ENCODE measurements at regions not wholly inside any gene's neighbourhood (a gene's known extent, or its start where the extent isn't known, plus 50 kb on each side); places are given as distances from the start of the nearest gene placed in this dataset.
"Not testable (repeated sequence)": the region's sequence is repeated elsewhere in the genome, so short reads cannot be mapped to it uniquely, and the experiment has no call there.

- Mint-ChIP-seq H3K27me3 (ENCODE audit: low read depth) (no peaks in the 10 kb centered on the region), H3K36me3 (peaks cover 3% of the 10 kb centered on the region), H3K9me3 (peaks cover 9% of the 10 kb centered on the region), H3K4me3 (no peak overlapping the region), H3K4me1 (no peaks in the 10 kb centered on the region), H3K27ac (no peak overlapping the region)
- ATAC-seq (no peak), DNase-seq (ENCODE audit: low spot score) (no peak)
- CTCF ChIA-PET, result interaction anchor here (0.8 to 2.7 kb wide), 4 partner anchors 30 to 168 kb away, joined by 3 to 25 read pairs (median 6); no protein-coding TSS in a partner anchor
- no peak for TF ChIP-seq ZNF219 (CRISPR knock-in tag; IDR thresholded peaks at IDR 0.05; ENCODE audit: borderline replicate concordance)
- no peak for TF ChIP-seq E2F5 (CRISPR knock-in tag; IDR thresholded peaks at IDR 0.05)
- TF ChIP-seq ELF4 (CRISPR knock-in tag; IDR thresholded peaks at IDR 0.05; ENCODE audit: low read depth), result no peak
- TF ChIP-seq NFATC4 (CRISPR knock-in tag; IDR thresholded peaks at IDR 0.05), result no peak
- no peak for TF ChIP-seq ATF3 (CRISPR knock-in tag; conservative IDR thresholded peaks at IDR 0.05)
- no peak for TF ChIP-seq E2F1 (CRISPR knock-in tag; IDR thresholded peaks at IDR 0.05)
- no peak for TF ChIP-seq MXD4 (CRISPR knock-in tag; IDR thresholded peaks at IDR 0.05; ENCODE audit: borderline replicate concordance)
- no peak for TF ChIP-seq ZSCAN18 (CRISPR knock-in tag; IDR thresholded peaks at IDR 0.05)
- no peak for TF ChIP-seq HMGA2 (CRISPR knock-in tag; IDR thresholded peaks at IDR 0.05)
- TF ChIP-seq SMAD3 (CRISPR knock-in tag; IDR thresholded peaks at IDR 0.05; ENCODE audit: borderline replicate concordance), result no peak
- no peak for TF ChIP-seq NFYB (CRISPR knock-in tag; conservative IDR thresholded peaks at IDR 0.05; ENCODE audit: low read depth)
- POLR2A ChIA-PET, result no interaction called here
Observed at GRCh38 chr2:102871707-102872106, 109.9 kb downstream of the TMEM182 start.

GRCh38 chr2:102872388-102872787 is 110.6 kb downstream of the TMEM182 start:
- Mint-ChIP-seq H3K4me3 (no peak overlapping the region), H3K27ac (no peak overlapping the region), H3K9me3 (peaks cover 15% of the 10 kb centered on the region), H3K36me3 (peaks cover 7% of the 10 kb centered on the region), H3K4me1 (no peaks in the 10 kb centered on the region), H3K27me3 (ENCODE audit: low read depth) (no peaks in the 10 kb centered on the region)
- CTCF ChIA-PET, result interaction anchor here (0.8 to 2.7 kb wide), 4 partner anchors 31 to 169 kb away, joined by 3 to 25 read pairs (median 6); no protein-coding TSS in a partner anchor
- no peak for ATAC-seq
- POLR2A ChIA-PET, result no interaction called here
- TF ChIP-seq HMGA2 (CRISPR knock-in tag; IDR thresholded peaks at IDR 0.05) (no peak), FOXK1 (CRISPR knock-in tag; IDR thresholded peaks at IDR 0.05) (no peak), ATF2 (CRISPR knock-in tag; IDR thresholded peaks at IDR 0.05; ENCODE audit: borderline replicate concordance, low read depth) (no peak), E2F1 (CRISPR knock-in tag; IDR thresholded peaks at IDR 0.05) (no peak)
- no peak for DNase-seq (ENCODE audit: low spot score)

GRCh38 chr2:102879513-102879912 is 117.7 kb downstream of the TMEM182 start:
- H3K27ac Mint-ChIP-seq; H3K4me1 Mint-ChIP-seq; DNase-seq (ENCODE audit: low spot score); CTCF ChIA-PET; H3K27me3 Mint-ChIP-seq (ENCODE audit: low read depth); ATAC-seq; H3K4me3 Mint-ChIP-seq; POLR2A ChIA-PET: not testable (repeated sequence)
- H3K9me3 Mint-ChIP-seq, result peaks cover 42% of the 10 kb centered on the region
- peaks cover 29% of the 10 kb centered on the region for H3K36me3 Mint-ChIP-seq

Measured in WTC11 (cell line).